ENCODE measurements at regions not wholly inside any gene's neighbourhood (a gene's known extent, or its start where the extent isn't known, plus 50 kb on each side); places are given as distances from the start of the nearest gene placed in this dataset.

DNA sequence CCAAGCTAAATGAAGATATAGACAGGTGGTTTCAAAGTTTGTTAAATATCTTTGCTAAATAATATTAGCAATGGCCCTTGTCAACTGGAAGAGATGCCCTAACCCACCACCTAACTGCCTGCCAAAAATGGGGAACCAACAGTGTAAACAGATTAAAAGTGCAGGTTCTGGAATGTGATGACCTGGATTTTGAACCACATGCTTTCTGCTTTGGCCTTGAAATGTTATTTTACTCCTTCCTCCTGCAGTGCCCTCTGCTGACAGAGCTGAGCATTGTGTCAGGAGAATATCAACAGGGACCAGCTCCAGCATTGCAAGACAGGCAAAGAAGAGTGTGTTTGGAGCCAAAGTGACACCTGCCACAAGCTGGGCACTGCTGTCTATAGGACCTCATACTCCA is 226.6 kb downstream of the MYLK4 start:
- H3K27me3 ChIP-seq (ENCODE audit: insufficient read depth, low read length) = no peaks in the 10 kb centered on the region
- ATAC-seq = peak; percentile 70
- H3K4me2 ChIP-seq (ENCODE audit: low read length) = no peak overlapping the region
- peaks cover 9 to 10% of the 10 kb centered on the region in 2 experiments; a peak in 3 of 4 replicates for H3K9me3 ChIP-seq (ENCODE audit: control insufficient read depth in 1 of 2, insufficient read depth in 1 of 2, low read depth in 1 of 2, low read length in 2 of 2)
- no TSS peak for BruUV-seq (replicated peaks)
- no peaks in the 10 kb centered on the region for H3K9me2 ChIP-seq (ENCODE audit: insufficient read depth)
- H3K79me2 ChIP-seq (ENCODE audit: insufficient read depth, low read length) = no peaks in the 10 kb centered on the region
- ChIA-PET POLR2A (no interaction called here), CTCF (no interaction called here), RAD21 (ENCODE audit: low non-redundant PET in 1 of 2, low total read pairs in 2 of 2, uncharacterized antibody in 2 of 2, unreplicated experiment in 2 of 2) (no interaction called here)
- no peak overlapping the region for H3K9ac ChIP-seq (ENCODE audit: low read length)
- no peak for DNase-seq (ENCODE audit: low read depth, low spot score)
- no peaks in the 10 kb centered on the region for H3K36me3 ChIP-seq (ENCODE audit: control insufficient read depth in 1 of 2, insufficient read depth in 2 of 2, low read length in 2 of 2)
- intact Hi-C loops (cut with micrococcal nuclease) = no loop called here
- no peaks in the 10 kb centered on the region for H4K20me1 ChIP-seq (ENCODE audit: insufficient read depth)
- no peak overlapping the region for H2AFZ ChIP-seq (ENCODE audit: low read depth, low read length, poor library complexity, severe bottlenecking)
- no peak overlapping the region for H3K27ac ChIP-seq (ENCODE audit: low read depth, low read length)
- no peaks in the 10 kb centered on the region for H3K4me1 ChIP-seq (ENCODE audit: control insufficient read depth in 1 of 2, insufficient read depth in 2 of 2, low read length in 2 of 2)
- no peak overlapping the region for H3K4me3 ChIP-seq (replicated peaks in 1 of 2; ENCODE audit: low read depth in 1 of 2, low read length in 2 of 2)
- TF ChIP-seq CTCF (IDR thresholded peaks at IDR 0.05 in 2 of 3, conservative IDR thresholded peaks at IDR 0.05 in 1 of 3; ENCODE audit: borderline replicate concordance in 1 of 3, insufficient read depth in 1 of 3, low read depth in 2 of 3, low read length in 2 of 3) = peak in 2 of 3 experiments; percentile 48 to 55; a peak in 4 of 6 replicates
- TF ChIP-seq RAD21 (IDR thresholded peaks at IDR 0.05; ENCODE audit: low read depth) = peak; percentile 31
- TF ChIP-seq ATF3 (IDR thresholded peaks at IDR 0.05) = no peak
- TF ChIP-seq CBX3 (IDR thresholded peaks at IDR 0.05; ENCODE audit: low read depth) = peak; percentile 96

DNA sequence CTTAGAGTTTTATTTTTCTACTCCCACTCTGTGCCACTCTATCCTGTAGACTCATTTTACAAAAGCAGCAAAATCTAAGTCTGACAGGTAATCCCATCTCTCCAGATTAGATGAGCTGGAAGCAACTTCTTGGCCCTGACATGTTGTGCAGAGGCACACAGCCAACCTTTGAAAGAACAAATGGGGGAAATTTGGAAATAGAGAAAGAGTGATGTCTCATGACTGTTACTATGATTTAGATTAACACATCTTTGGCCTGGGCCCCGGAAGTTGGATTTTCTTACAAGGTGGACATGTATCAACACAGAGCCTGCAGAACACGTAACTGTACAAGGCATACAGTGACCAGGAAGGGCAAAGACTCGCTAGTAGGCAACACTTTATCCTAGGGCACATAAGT is 227.7 kb downstream of the MYLK4 start:
- no peak overlapping the region for H3K9ac ChIP-seq (ENCODE audit: low read length)
- intact Hi-C loops (cut with micrococcal nuclease) = no loop called here
- DNase-seq (ENCODE audit: low read depth, low spot score) (no peak), ATAC-seq (no peak)
- ChIA-PET CTCF (no interaction called here), POLR2A (no interaction called here), RAD21 (ENCODE audit: low non-redundant PET in 1 of 2, low total read pairs in 2 of 2, uncharacterized antibody in 2 of 2, unreplicated experiment in 2 of 2) (no interaction called here)
- no peaks in the 10 kb centered on the region for H3K79me2 ChIP-seq (ENCODE audit: insufficient read depth, low read length)
- H3K36me3 ChIP-seq (ENCODE audit: control insufficient read depth in 1 of 2, insufficient read depth in 2 of 2, low read length in 2 of 2) = no peaks in the 10 kb centered on the region
- no peak overlapping the region for H3K4me3 ChIP-seq (replicated peaks in 1 of 2; ENCODE audit: low read depth in 1 of 2, low read length in 2 of 2)
- no peaks in the 10 kb centered on the region for H3K4me1 ChIP-seq (ENCODE audit: control insufficient read depth in 1 of 2, insufficient read depth in 2 of 2, low read length in 2 of 2)
- no peaks in the 10 kb centered on the region for H3K27me3 ChIP-seq (ENCODE audit: insufficient read depth, low read length)
- H3K27ac ChIP-seq (ENCODE audit: low read depth, low read length) = no peak overlapping the region
- no peak overlapping the region for H3K4me2 ChIP-seq (ENCODE audit: low read length)
- BruUV-seq (replicated peaks) = no TSS peak
- H4K20me1 ChIP-seq (ENCODE audit: insufficient read depth) = no peaks in the 10 kb centered on the region
- peaks cover 13 to 16% of the 10 kb centered on the region in 2 experiments; a peak in 3 of 4 replicates for H3K9me3 ChIP-seq (ENCODE audit: control insufficient read depth in 1 of 2, insufficient read depth in 1 of 2, low read depth in 1 of 2, low read length in 2 of 2)
- no peak overlapping the region for H2AFZ ChIP-seq (ENCODE audit: low read depth, low read length, poor library complexity, severe bottlenecking)
- no peaks in the 10 kb centered on the region for H3K9me2 ChIP-seq (ENCODE audit: insufficient read depth)
- TF ChIP-seq YY1 (IDR thresholded peaks at IDR 0.05; ENCODE audit: extremely low read depth, insufficient replicate concordance, low read depth, low read length) (no peak), CTCF (IDR thresholded peaks at IDR 0.05 in 2 of 3, conservative IDR thresholded peaks at IDR 0.05 in 1 of 3; ENCODE audit: borderline replicate concordance in 1 of 3, insufficient read depth in 1 of 3, low read depth in 2 of 3, low read length in 2 of 3) (no peak), CBX3 (IDR thresholded peaks at IDR 0.05; ENCODE audit: low read depth) (no peak), ZNF274 (IDR thresholded peaks at IDR 0.05; ENCODE audit: low read depth, low read length) (no peak), ATF3 (IDR thresholded peaks at IDR 0.05) (no peak), ELF1 (IDR thresholded peaks at IDR 0.05; ENCODE audit: borderline replicate concordance, low read depth) (no peak), TCF7L2 (IDR thresholded peaks at IDR 0.05; ENCODE audit: borderline replicate concordance, extremely low read depth, insufficient read depth, insufficient read length) (no peak), POLR2A (IDR thresholded peaks at IDR 0.05; ENCODE audit: borderline replicate concordance, extremely low read depth, insufficient read depth, insufficient read length) (no peak), MAX (IDR thresholded peaks at IDR 0.05) (no peak), JUND (IDR thresholded peaks at IDR 0.05) (no peak), SIN3A (IDR thresholded peaks at IDR 0.05; ENCODE audit: low read depth) (no peak), RAD21 (IDR thresholded peaks at IDR 0.05; ENCODE audit: low read depth) (no peak), EGR1 (IDR thresholded peaks at IDR 0.05; ENCODE audit: low read depth) (no peak), SP1 (IDR thresholded peaks at IDR 0.05; ENCODE audit: low read depth) (no peak), ZFX (IDR thresholded peaks at IDR 0.05) (no peak)

Data from HCT116 (cell line).